ENCODE measurements at regions not wholly inside any gene's neighbourhood (a gene's known extent, or its start where the extent isn't known, plus 50 kb on each side); places are given as distances from the start of the nearest gene placed in this dataset.

- TF ChIP-seq CTCF (IDR thresholded peaks at IDR 0.05; ENCODE audit: low read depth, low read length, missing input control) (no peak), RAD21 (IDR thresholded peaks at IDR 0.05) (no peak), TAF1 (conservative IDR thresholded peaks at IDR 0.05) (no peak), JUND (IDR thresholded peaks at IDR 0.05) (no peak), GABPA (IDR thresholded peaks at IDR 0.05 in 1 of 2, conservative IDR thresholded peaks at IDR 0.05 in 1 of 2) (no peak), MAX (IDR thresholded peaks at IDR 0.05) (no peak), SP1 (IDR thresholded peaks at IDR 0.05) (no peak), ATF3 (IDR thresholded peaks at IDR 0.05) (no peak), ZBTB33 (IDR thresholded peaks at IDR 0.05) (no peak), NR2F2 (IDR thresholded peaks at IDR 0.05) (no peak)
- no peak overlapping the region for H3K27ac ChIP-seq (ENCODE audit: low read depth in 1 of 2, low read length in 2 of 2)
- H3K4me1 ChIP-seq (ENCODE audit: control insufficient read depth in 4 of 4, insufficient read depth in 4 of 4, low read length in 3 of 4) = no peaks in the 10 kb centered on the region
- peaks cover 0 to 3% (median 0%) of the 10 kb centered on the region in 4 donors for H3K27me3 ChIP-seq (ENCODE audit: control insufficient read depth in 4 of 4, insufficient read depth in 4 of 4, low read length in 3 of 4)
- no peak overlapping the region for H3K4me3 ChIP-seq (ENCODE audit: low read depth in 1 of 3, low read length in 3 of 3)
- no peak overlapping the region for H3K9ac ChIP-seq (ENCODE audit: low read depth in 1 of 2, low read length in 2 of 2)
- no peak for DNase-seq (ENCODE audit: low spot score)
- WGBS = 87% methylated on average over 1 of the region's 1 CpG
- H3K36me3 ChIP-seq (ENCODE audit: control insufficient read depth in 4 of 4, insufficient read depth in 3 of 4, low read depth in 1 of 4, low read length in 3 of 4) = no peaks in the 10 kb centered on the region
- H3K9me3 ChIP-seq (ENCODE audit: control insufficient read depth in 4 of 4, low read length in 3 of 4) = no peaks in the 10 kb centered on the region
Measured at GRCh38 chr2:199199797-199200196, 257.9 kb downstream of the SATB2 start.

GRCh38 chr2:199197448-199197847, 260.3 kb downstream of the SATB2 start:
- TF ChIP-seq ATF3 (IDR thresholded peaks at IDR 0.05) = no peak
- TF ChIP-seq TAF1 (conservative IDR thresholded peaks at IDR 0.05) = no peak
- TF ChIP-seq RXRA (IDR thresholded peaks at IDR 0.05) = no peak
- no peak for TF ChIP-seq FOXA1 (IDR thresholded peaks at IDR 0.05)
- TF ChIP-seq GABPA (IDR thresholded peaks at IDR 0.05 in 1 of 2, conservative IDR thresholded peaks at IDR 0.05 in 1 of 2) = no peak
- no peak for TF ChIP-seq HNF4G (IDR thresholded peaks at IDR 0.05)
- no peak for TF ChIP-seq JUND (IDR thresholded peaks at IDR 0.05)
- no peak for TF ChIP-seq RAD21 (IDR thresholded peaks at IDR 0.05)
- TF ChIP-seq REST (IDR thresholded peaks at IDR 0.05) = no peak
- TF ChIP-seq ZBTB33 (IDR thresholded peaks at IDR 0.05) = no peak
- no peak for DNase-seq (ENCODE audit: low spot score)
- H3K4me3 ChIP-seq (ENCODE audit: low read depth in 1 of 3, low read length in 3 of 3) = no peak overlapping the region
- H3K36me3 ChIP-seq (ENCODE audit: control insufficient read depth in 4 of 4, insufficient read depth in 3 of 4, low read depth in 1 of 4, low read length in 3 of 4) = no peaks in the 10 kb centered on the region
- no peaks in the 10 kb centered on the region for H3K27me3 ChIP-seq (ENCODE audit: control insufficient read depth in 4 of 4, insufficient read depth in 4 of 4, low read length in 3 of 4)
- H3K9ac ChIP-seq (ENCODE audit: low read depth in 1 of 2, low read length in 2 of 2) = no peak overlapping the region
- WGBS = 87% methylated on average over 1 of the region's 1 CpG
- no peaks in the 10 kb centered on the region for H3K4me1 ChIP-seq (ENCODE audit: control insufficient read depth in 4 of 4, insufficient read depth in 4 of 4, low read length in 3 of 4)
- H3K9me3 ChIP-seq (ENCODE audit: control insufficient read depth in 4 of 4, low read length in 3 of 4) = no peaks in the 10 kb centered on the region
- no peak overlapping the region for H3K27ac ChIP-seq (ENCODE audit: low read depth in 1 of 2, low read length in 2 of 2)

All from liver (tissue), 8 donors.